Gastroesophageal sphincter (tissue), 3 donors: ENCODE measurements at regions not wholly inside any gene's neighbourhood (a gene's known extent, or its start where the extent isn't known, plus 50 kb on each side); places are given as distances from the start of the nearest gene placed in this dataset.

ENCODE experiments used
- CTCF ChIP-seq, 4 experiments: fragments of 200-600 bp in 2 of 4; fragments of 450-650 bp in 2 of 4; sonication (generic) in 1 of 4; IDR thresholded peaks; one replicate each; pipeline ENCODE4 v1.5.1; 2017 to 2019; ENCODE audit warnings: antibody characterized with exemption in 4 of 4, mild to moderate bottlenecking in 2 of 4, moderate library complexity in 2 of 4
- POLR2AphosphoS5 ChIP-seq: sonication (generic); formaldehyde crosslinking; IDR thresholded peaks from one replicate; pipeline ENCODE4 v1.6.1; 2017; ENCODE audit warnings: antibody characterized with exemption

GRCh38 chr5:74037321-74037720 lies 411.3 kb downstream of the ARHGEF28 start:
- TF ChIP-seq CTCF (IDR thresholded peaks at IDR 0.05) = no peak
- TF ChIP-seq POLR2AphosphoS5 = no peak
